MCF 10A (cell line): ENCODE measurements at regions not wholly inside any gene's neighbourhood (a gene's known extent, or its start where the extent isn't known, plus 50 kb on each side); places are given as distances from the start of the nearest gene placed in this dataset.

Experiments
- BruUV-seq: library from RNA; stranded (reverse); fragments of 400-500 nt; replicated peaks from 2 replicates; lab custom pipeline; 2021; lab: Mats Ljungman, UMichigan
- CTCF ChIA-PET: fragments of 300-600 bp; sonication (Branson Sonifier 250); formaldehyde crosslinking; extraction: SDS; loops from one replicate; lab custom pipeline; 2021; ENCODE audit warnings: antibody characterized with exemption, inconsistent platforms; lab: Yijun Ruan, JAX
- POLR2A ChIA-PET: fragments of 300-600, 350-650 bp; sonication (Branson Sonifier 250); formaldehyde crosslinking; extraction: SDS; loops from one replicate; lab custom pipeline; 2020; ENCODE audit warnings: antibody characterized with exemption, inconsistent platforms; lab: Yijun Ruan, JAX
- DNase-seq: peaks from one replicate; pipeline ENCODE4 v3.0.0-alpha.2; 2018; ENCODE audit not compliant: unreplicated experiment
- H3K27ac Mint-ChIP-seq: one replicate; pipeline ENCODE4 v1.8.0; 2022; ENCODE audit warnings: mild to moderate bottlenecking, low read depth, mixed read lengths; ENCODE audit not compliant: unreplicated experiment
- H3K27me3 Mint-ChIP-seq: one replicate; pipeline ENCODE4 v1.8.0; 2022; ENCODE audit warnings: mixed read lengths; ENCODE audit not compliant: insufficient read depth, unreplicated experiment
- H3K36me3 Mint-ChIP-seq: one replicate; pipeline ENCODE4 v1.8.0; 2022; ENCODE audit warnings: mild to moderate bottlenecking, moderate library complexity, mixed read lengths; ENCODE audit not compliant: insufficient read depth, unreplicated experiment
- H3K4me1 Mint-ChIP-seq: one replicate; pipeline ENCODE4 v1.8.0; 2022; ENCODE audit warnings: mixed read lengths; ENCODE audit not compliant: insufficient read depth, unreplicated experiment
- H3K4me3 Mint-ChIP-seq: one replicate; pipeline ENCODE4 v1.8.0; 2022; ENCODE audit warnings: mild to moderate bottlenecking, moderate library complexity, mixed read lengths; ENCODE audit not compliant: unreplicated experiment
- H3K9me3 Mint-ChIP-seq: one replicate; pipeline ENCODE4 v1.8.0; 2022; ENCODE audit warnings: mixed read lengths; ENCODE audit not compliant: unreplicated experiment
- intact Hi-C: fragments of 100-400 bp; cut with micrococcal nuclease; formaldehyde crosslinking; loops from 2 replicates; pipeline ENCODE4 v1.14.1; 2022
- TF ChIP-seq, protein P1 (sequence below): fragments of 200-600 bp; IDR thresholded peaks from one replicate; pipeline ENCODE4 v1.8.0; 2022; ENCODE audit warnings: antibody characterized with exemption, mild to moderate bottlenecking; ENCODE audit not compliant: unreplicated experiment

DNA sequence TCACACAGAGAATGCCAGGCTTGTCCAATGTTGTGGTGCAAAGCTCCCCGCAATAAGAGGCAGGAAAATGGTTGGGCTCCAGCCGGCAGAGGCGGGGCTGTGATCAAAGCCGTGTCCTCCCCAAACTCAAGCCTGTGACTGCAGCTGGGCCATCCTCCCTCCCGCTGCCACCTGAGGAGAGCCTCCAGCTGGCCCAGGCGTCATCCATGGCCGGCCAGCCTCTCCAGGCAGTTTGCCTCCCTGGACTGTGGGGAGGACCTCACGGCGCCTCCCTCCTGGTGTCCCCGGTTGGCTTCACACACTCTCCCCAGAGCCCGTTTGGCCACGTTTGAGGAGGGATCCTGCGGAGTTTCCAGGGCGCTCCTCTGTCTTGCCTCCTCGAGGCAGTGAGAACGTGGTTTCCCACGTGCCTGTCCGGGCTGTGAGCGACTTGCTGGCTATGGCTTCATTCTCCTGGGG lies 134.1 kb downstream of the IRF8 start:
- H3K4me1 Mint-ChIP-seq = no peaks in the 10 kb centered on the region
- H3K9me3 Mint-ChIP-seq = no peaks in the 10 kb centered on the region
- no peak overlapping the region for H3K4me3 Mint-ChIP-seq
- CTCF ChIA-PET = no interaction called here
- TF ChIP-seq, protein P1, sequence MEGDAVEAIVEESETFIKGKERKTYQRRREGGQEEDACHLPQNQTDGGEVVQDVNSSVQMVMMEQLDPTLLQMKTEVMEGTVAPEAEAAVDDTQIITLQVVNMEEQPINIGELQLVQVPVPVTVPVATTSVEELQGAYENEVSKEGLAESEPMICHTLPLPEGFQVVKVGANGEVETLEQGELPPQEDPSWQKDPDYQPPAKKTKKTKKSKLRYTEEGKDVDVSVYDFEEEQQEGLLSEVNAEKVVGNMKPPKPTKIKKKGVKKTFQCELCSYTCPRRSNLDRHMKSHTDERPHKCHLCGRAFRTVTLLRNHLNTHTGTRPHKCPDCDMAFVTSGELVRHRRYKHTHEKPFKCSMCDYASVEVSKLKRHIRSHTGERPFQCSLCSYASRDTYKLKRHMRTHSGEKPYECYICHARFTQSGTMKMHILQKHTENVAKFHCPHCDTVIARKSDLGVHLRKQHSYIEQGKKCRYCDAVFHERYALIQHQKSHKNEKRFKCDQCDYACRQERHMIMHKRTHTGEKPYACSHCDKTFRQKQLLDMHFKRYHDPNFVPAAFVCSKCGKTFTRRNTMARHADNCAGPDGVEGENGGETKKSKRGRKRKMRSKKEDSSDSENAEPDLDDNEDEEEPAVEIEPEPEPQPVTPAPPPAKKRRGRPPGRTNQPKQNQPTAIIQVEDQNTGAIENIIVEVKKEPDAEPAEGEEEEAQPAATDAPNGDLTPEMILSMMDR = no peak
- H3K27me3 Mint-ChIP-seq = peaks cover 78% of the 10 kb centered on the region
- POLR2A ChIA-PET = no interaction called here
- no peak for DNase-seq
- no peaks in the 10 kb centered on the region for H3K36me3 Mint-ChIP-seq
- H3K27ac Mint-ChIP-seq = no peak overlapping the region
- BruUV-seq = no TSS peak
- intact Hi-C loops = no loop called here

GRCh38 chr16:86033971-86034370 lies 135.0 kb downstream of the IRF8 start:
- BruUV-seq = no TSS peak
- Mint-ChIP-seq H3K4me3 (no peak overlapping the region), H3K4me1 (no peaks in the 10 kb centered on the region), H3K36me3 (no peaks in the 10 kb centered on the region), H3K27ac (no peak overlapping the region), H3K27me3 (peaks cover 74% of the 10 kb centered on the region), H3K9me3 (no peaks in the 10 kb centered on the region)
- intact Hi-C loops = no loop called here
- ChIA-PET CTCF (no interaction called here), POLR2A (no interaction called here)
- TF ChIP-seq, protein P1 = no peak
- DNase-seq = no peak

- Mint-ChIP-seq H3K4me3 (no peak overlapping the region), H3K4me1 (no peaks in the 10 kb centered on the region), H3K36me3 (no peaks in the 10 kb centered on the region), H3K9me3 (no peaks in the 10 kb centered on the region), H3K27ac (no peak overlapping the region), H3K27me3 (peaks cover 74% of the 10 kb centered on the region)
- CTCF ChIA-PET = no interaction called here
- TF ChIP-seq, protein P1 = no peak
- POLR2A ChIA-PET = no interaction called here
- no TSS peak for BruUV-seq
- intact Hi-C loops = no loop called here
- DNase-seq = no peak
Measured at GRCh38 chr16:86034421-86034919, 135.5 kb downstream of the IRF8 start.

DNA sequence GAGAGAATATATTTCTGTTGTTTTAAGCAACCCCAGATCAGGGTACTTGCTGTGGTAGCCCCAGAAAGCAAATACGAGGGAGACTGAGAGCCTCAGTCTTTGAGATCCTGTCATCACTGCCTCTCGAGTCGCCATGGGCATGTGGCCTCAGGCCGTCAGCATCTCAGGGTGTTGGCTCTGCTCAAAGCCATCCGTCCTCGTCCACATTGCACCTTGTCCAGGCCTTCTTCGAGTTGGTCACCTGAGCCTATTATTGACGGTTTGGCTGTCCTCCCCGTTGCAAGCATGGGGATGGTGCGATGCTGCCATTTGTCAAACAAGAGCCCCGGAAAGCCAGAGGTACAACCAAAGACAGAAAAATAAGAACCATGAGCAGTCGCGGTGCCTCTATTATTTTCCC lies 136.9 kb downstream of the IRF8 start:
- Mint-ChIP-seq H3K36me3 (no peaks in the 10 kb centered on the region), H3K4me1 (no peaks in the 10 kb centered on the region), H3K27me3 (peaks cover 74% of the 10 kb centered on the region), H3K4me3 (no peak overlapping the region), H3K27ac (no peak overlapping the region), H3K9me3 (no peaks in the 10 kb centered on the region)
- DNase-seq = no peak
- intact Hi-C loops = no loop called here
- TF ChIP-seq, protein P1 = no peak
- BruUV-seq = no TSS peak
- POLR2A ChIA-PET = no interaction called here
- CTCF ChIA-PET = no interaction called here
